Natural killer cell (primary cell): ENCODE measurements at regions not wholly inside any gene's neighbourhood (a gene's known extent, or its start where the extent isn't known, plus 50 kb on each side); places are given as distances from the start of the nearest gene placed in this dataset.

Experiments
- ATAC-seq, 3 donors: fragments of 150-1000 bp in 2 of 3; fragments of 200-7000 bp in 1 of 3; cut with Tn5 transposase; 1 replicate in 1 of 3; 2 replicates in 2 of 3; pipeline ENCODE4 v1.10.0; 2021; ENCODE audit warnings: mild to moderate bottlenecking in 2 of 3, moderate library complexity in 2 of 3
- DNase-seq, 2 donors: peaks; one replicate each; pipeline versions ENCODE4 v3.0.0 to v3.0.0-alpha.2; 2013 to 2021; ENCODE audit warnings: mixed read lengths in 1 of 2
- H3K27ac ChIP-seq: one replicate; pipeline ENCODE4 v1.5.1; 2013; ENCODE audit warnings: mild to moderate bottlenecking, low read length
- H3K27me3 ChIP-seq: one replicate; pipeline ENCODE4 v1.6.1; 2013; ENCODE audit warnings: low read length; ENCODE audit not compliant: control insufficient read depth, insufficient read depth
- H3K36me3 ChIP-seq: one replicate; pipeline ENCODE4 v1.6.1; 2013; ENCODE audit warnings: low read length; ENCODE audit not compliant: control insufficient read depth, insufficient read depth
- H3K4me1 ChIP-seq: one replicate; pipeline ENCODE4 v1.6.1; 2013; ENCODE audit warnings: low read length; ENCODE audit not compliant: control insufficient read depth, insufficient read depth
- H3K4me3 ChIP-seq: one replicate; pipeline ENCODE4 v1.5.1; 2013; ENCODE audit warnings: low read length
- H3K9me3 ChIP-seq: one replicate; pipeline ENCODE4 v1.6.1; 2013; ENCODE audit warnings: low read length; ENCODE audit not compliant: control insufficient read depth, insufficient read depth
- H3K27ac Mint-ChIP-seq, 2 donors: one replicate each; pipeline ENCODE4 v1.8.0; 2022; ENCODE audit warnings: mild to moderate bottlenecking in 2 of 2, mixed read lengths in 2 of 2, moderate library complexity in 1 of 2
- H3K27me3 Mint-ChIP-seq, 2 donors: one replicate each; pipeline ENCODE4 v1.8.0; 2022; ENCODE audit warnings: low read depth in 2 of 2, mixed read lengths in 2 of 2
- H3K36me3 Mint-ChIP-seq: one replicate; pipeline ENCODE4 v1.8.0; 2022; ENCODE audit warnings: mixed read lengths
- H3K4me1 Mint-ChIP-seq, 2 donors: one replicate each; pipeline ENCODE4 v1.8.0; 2022; ENCODE audit warnings: mixed read lengths in 2 of 2
- H3K4me3 Mint-ChIP-seq: one replicate; pipeline ENCODE4 v1.8.0; 2022; ENCODE audit warnings: mild to moderate bottlenecking, moderate library complexity, mixed read lengths
- H3K9me3 Mint-ChIP-seq, 2 donors: one replicate each; pipeline ENCODE4 v1.8.0; 2022; ENCODE audit warnings: mixed read lengths in 2 of 2
- WGBS: methylation state at CpG from one replicate; pipeline ENCODE4 v1.1.7; 2013; ENCODE audit warnings: missing lambda C conversion rate; ENCODE audit not compliant: insufficient coverage; 5-methylcytosine and 5-hydroxymethylcytosine counted together
- intact Hi-C: fragments of 100-400 bp; cut with micrococcal nuclease; formaldehyde crosslinking; loops from one replicate; pipeline ENCODE4 v1.14.2; 2022
- TF ChIP-seq, protein P1 (sequence below): fragments of 200-600 bp; IDR thresholded peaks from one replicate; pipeline ENCODE4 v1.8.0; 2022; ENCODE audit warnings: antibody characterized with exemption

DNA sequence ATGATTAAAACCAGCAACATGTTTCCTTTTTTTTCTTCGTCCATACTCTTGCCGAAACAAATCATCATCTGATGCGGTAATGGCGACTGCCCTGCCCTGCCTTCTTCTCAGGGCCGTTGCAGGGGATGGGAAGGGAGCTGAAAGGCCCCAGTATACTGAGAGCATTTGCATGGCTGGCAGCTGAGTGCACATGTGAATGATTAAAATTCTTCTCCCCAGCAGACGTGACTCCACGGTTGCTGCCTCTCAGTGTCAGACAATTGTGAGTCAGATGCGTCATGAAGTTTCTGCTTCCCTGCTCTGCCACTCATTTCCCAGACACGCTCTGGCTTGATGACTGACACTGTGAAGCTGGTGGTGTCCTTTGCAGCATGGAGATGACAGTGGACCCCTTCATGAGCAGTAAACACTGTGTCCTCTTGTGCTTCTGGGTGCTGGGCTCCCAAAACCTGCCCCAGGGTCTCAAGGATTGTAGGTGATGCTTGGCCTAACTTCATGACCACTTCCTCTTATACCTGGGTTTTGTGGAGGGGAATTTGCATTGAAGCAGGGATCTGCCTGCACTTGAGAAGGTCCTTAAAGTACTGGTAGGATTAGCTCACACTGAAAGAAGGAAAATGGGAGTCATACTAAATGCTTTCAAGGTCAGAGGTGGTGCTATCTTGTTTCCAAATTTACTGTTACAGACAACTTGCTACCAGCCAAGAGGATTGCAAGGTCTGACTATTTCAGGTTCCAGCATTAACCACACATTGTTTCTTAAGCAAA lies 222.5 kb upstream of the COPS8 start:
- TF ChIP-seq, protein P1, sequence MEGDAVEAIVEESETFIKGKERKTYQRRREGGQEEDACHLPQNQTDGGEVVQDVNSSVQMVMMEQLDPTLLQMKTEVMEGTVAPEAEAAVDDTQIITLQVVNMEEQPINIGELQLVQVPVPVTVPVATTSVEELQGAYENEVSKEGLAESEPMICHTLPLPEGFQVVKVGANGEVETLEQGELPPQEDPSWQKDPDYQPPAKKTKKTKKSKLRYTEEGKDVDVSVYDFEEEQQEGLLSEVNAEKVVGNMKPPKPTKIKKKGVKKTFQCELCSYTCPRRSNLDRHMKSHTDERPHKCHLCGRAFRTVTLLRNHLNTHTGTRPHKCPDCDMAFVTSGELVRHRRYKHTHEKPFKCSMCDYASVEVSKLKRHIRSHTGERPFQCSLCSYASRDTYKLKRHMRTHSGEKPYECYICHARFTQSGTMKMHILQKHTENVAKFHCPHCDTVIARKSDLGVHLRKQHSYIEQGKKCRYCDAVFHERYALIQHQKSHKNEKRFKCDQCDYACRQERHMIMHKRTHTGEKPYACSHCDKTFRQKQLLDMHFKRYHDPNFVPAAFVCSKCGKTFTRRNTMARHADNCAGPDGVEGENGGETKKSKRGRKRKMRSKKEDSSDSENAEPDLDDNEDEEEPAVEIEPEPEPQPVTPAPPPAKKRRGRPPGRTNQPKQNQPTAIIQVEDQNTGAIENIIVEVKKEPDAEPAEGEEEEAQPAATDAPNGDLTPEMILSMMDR, result no peak
- no peaks in the 10 kb centered on the region for H3K27me3 ChIP-seq
- DNase-seq (no peak), ATAC-seq (no peak)
- Mint-ChIP-seq H3K27me3 (peaks cover 6 to 18% of the 10 kb centered on the region in 2 donors), H3K27ac (no peak overlapping the region), H3K9me3 (no peaks in the 10 kb centered on the region), H3K36me3 (no peaks in the 10 kb centered on the region), H3K4me3 (no peak overlapping the region), H3K4me1 (no peaks in the 10 kb centered on the region)
- H3K27ac ChIP-seq, result no peak overlapping the region
- peaks cover 2% of the 10 kb centered on the region for H3K9me3 ChIP-seq
- no peaks in the 10 kb centered on the region for H3K4me1 ChIP-seq
- no peaks in the 10 kb centered on the region for H3K36me3 ChIP-seq
- no peak overlapping the region for H3K4me3 ChIP-seq
- 91% methylated on average over 9 of the region's 9 CpGs for WGBS
- intact Hi-C loops, result no loop called here

DNA sequence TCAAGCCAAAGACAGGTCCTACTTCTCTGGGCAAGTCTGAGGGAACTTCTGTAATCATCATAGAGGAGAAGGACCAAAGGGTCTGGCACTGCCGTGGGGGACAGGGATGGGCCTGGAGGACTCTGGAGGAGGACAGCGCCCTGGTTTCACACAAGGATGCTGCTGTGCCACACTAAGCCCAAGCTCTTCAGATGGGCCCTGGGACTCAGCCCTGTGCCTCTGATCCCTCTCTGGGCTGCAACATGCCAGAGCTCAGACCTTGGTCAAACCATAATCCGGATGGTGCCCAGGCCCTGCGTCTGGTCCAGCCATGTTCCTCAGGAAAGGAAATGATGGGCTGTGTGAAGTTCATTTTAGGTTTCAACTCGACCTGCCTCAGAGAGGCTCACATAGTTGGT lies 222.0 kb upstream of the COPS8 start:
- Histone ChIP-seq H3K4me3 (no peak overlapping the region), H3K9me3 (peaks cover 2% of the 10 kb centered on the region), H3K36me3 (no peaks in the 10 kb centered on the region), H3K27ac (no peak overlapping the region), H3K27me3 (no peaks in the 10 kb centered on the region), H3K4me1 (no peaks in the 10 kb centered on the region)
- no peak overlapping the region for H3K27ac Mint-ChIP-seq
- WGBS, result 87% methylated on average over 5 of the region's 5 CpGs
- no peaks in the 10 kb centered on the region for H3K9me3 Mint-ChIP-seq
- H3K36me3 Mint-ChIP-seq, result no peaks in the 10 kb centered on the region
- intact Hi-C loops, result no loop called here
- no peak for DNase-seq
- TF ChIP-seq, protein P1, result no peak
- H3K4me3 Mint-ChIP-seq, result no peak overlapping the region
- peaks cover 6 to 22% of the 10 kb centered on the region in 2 donors for H3K27me3 Mint-ChIP-seq
- H3K4me1 Mint-ChIP-seq, result no peaks in the 10 kb centered on the region
- no peak for ATAC-seq

DNA sequence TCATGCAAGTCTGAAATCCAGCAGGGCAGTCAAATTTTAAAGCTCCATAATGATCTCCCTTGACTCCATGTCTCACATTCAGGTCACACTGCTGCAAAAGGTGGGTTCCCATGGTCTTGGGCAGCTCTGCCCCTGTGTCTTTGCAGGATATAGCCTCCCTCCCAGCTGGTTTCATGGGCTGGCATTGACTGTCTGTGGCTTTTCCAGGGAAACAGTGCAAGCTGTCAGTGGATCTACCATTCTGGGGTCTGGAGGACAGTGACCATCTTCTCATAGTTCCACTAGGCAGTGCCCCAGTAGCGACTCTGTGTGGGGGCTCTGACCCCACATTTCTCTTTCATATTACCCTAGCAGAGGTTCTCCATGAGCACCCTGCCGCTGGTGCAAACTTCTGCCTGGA lies 220.6 kb upstream of the COPS8 start:
- intact Hi-C loops, result no loop called here
- Mint-ChIP-seq H3K4me1 (no peaks in the 10 kb centered on the region), H3K9me3 (no peaks in the 10 kb centered on the region), H3K4me3 (no peak overlapping the region), H3K36me3 (no peaks in the 10 kb centered on the region), H3K27me3 (peaks cover 7 to 32% of the 10 kb centered on the region in 2 donors), H3K27ac (no peak overlapping the region)
- peaks cover 2% of the 10 kb centered on the region for H3K9me3 ChIP-seq
- no peak overlapping the region for H3K4me3 ChIP-seq
- TF ChIP-seq, protein P1, result no peak
- DNase-seq, result no peak
- H3K27me3 ChIP-seq, result no peaks in the 10 kb centered on the region
- no peaks in the 10 kb centered on the region for H3K4me1 ChIP-seq
- H3K36me3 ChIP-seq, result no peaks in the 10 kb centered on the region
- no peak for ATAC-seq
- no peak overlapping the region for H3K27ac ChIP-seq
- WGBS, result 85% methylated on average over 2 of the region's 2 CpGs
